K562 (cell line): ENCODE measurements at regions not wholly inside any gene's neighbourhood (a gene's known extent, or its start where the extent isn't known, plus 50 kb on each side); places are given as distances from the start of the nearest gene placed in this dataset.

ENCODE experiments used
- ATAC-seq: fragments of 200-7000 bp; cut with Tn5 transposase; 3 replicates; pipeline ENCODE4 v1.9.1; 2020; ENCODE audit warnings: moderate library complexity
- BruUV-seq: library from RNA; stranded (reverse); fragments of 400-500 nt; replicated peaks from 2 replicates; lab custom pipeline; 2021; lab: Mats Ljungman, UMichigan
- CTCF ChIA-PET: fragments of 300-600 bp; formaldehyde crosslinking; extraction: SDS; loops from one replicate; lab custom pipeline; 2021; ENCODE audit warnings: low intra/inter-chr PET ratio; lab: Yijun Ruan, JAX
- POLR2A ChIA-PET: fragments of 300-600, 350-650 bp; sonication (Branson Sonifier 250); formaldehyde crosslinking; extraction: SDS; loops from one replicate; lab custom pipeline; 2021; ENCODE audit warnings: antibody characterized with exemption, inconsistent platforms; lab: Yijun Ruan, JAX
- DNase-seq, 4 experiments: peaks; one replicate each; pipeline versions ENCODE4 v3.0.0 to v3.0.0-alpha.2; 2011 to 2018; ENCODE audit warnings: low spot score in 3 of 4, mixed read lengths in 3 of 4; ENCODE audit errors: extremely low read depth in 1 of 4
- FAIRE-seq: peaks from 2 replicates; lab custom pipeline; 2011; peaks lifted over from hg19 to GRCh38; lab: Jason Lieb, UNC
- H2AFZ ChIP-seq: 2 replicates; pipeline ENCODE4 v1.6.0; 2011; ENCODE audit warnings: low read depth, low read length, control low read depth, inconsistent platforms
- H3K27ac ChIP-seq: fragments of 200-600 bp; 3 replicates; pipeline ENCODE4 v1.8.0; 2011; ENCODE audit warnings: low read depth, mild to moderate bottlenecking, control low read depth, inconsistent platforms, low read length, moderate library complexity, mixed read lengths; ENCODE audit errors: extremely low read depth
- H3K27me3 ChIP-seq, 2 experiments: fragments of 300-600 bp in 1 of 2; 2 replicates in 1 of 2; 3 replicates in 1 of 2; pipeline versions ENCODE4 v1.6.0 to v1.8.0; 2011; ENCODE audit warnings: inconsistent platforms in 2 of 2, low read length in 2 of 2, mild to moderate bottlenecking in 1 of 2, mixed read lengths in 1 of 2, moderate library complexity in 1 of 2; ENCODE audit not compliant: control insufficient read depth in 2 of 2, insufficient read depth in 2 of 2
- H3K36me3 ChIP-seq: fragments of 300-600 bp; 3 replicates; pipeline ENCODE4 v1.8.0; 2011; ENCODE audit warnings: mild to moderate bottlenecking, low read length, inconsistent platforms; ENCODE audit not compliant: control insufficient read depth, insufficient read depth
- H3K4me1 ChIP-seq, 2 experiments: fragments of 200-600 bp in 1 of 2; replicated peaks in 1 of 2; 2 replicates in 1 of 2; 3 replicates in 1 of 2; pipeline versions ENCODE4 v1.5.1 to v1.8.0; 2011; ENCODE audit warnings: inconsistent platforms in 2 of 2, low read length in 2 of 2, mild to moderate bottlenecking in 1 of 2, mixed read lengths in 1 of 2, moderate library complexity in 1 of 2; ENCODE audit not compliant: control insufficient read depth in 2 of 2, insufficient read depth in 2 of 2
- H3K4me2 ChIP-seq: 2 replicates; pipeline ENCODE4 v1.6.1; 2011; ENCODE audit warnings: low read length, control low read depth, inconsistent platforms, mixed read lengths; ENCODE audit not compliant: insufficient read depth
- H3K4me3 ChIP-seq: fragments of 200-600 bp; sonication (generic), shearing (Covaris generic); 2 replicates; pipeline ENCODE4 v1.5.1; 2016; ENCODE audit warnings: control low read depth, inconsistent platforms
- H3K79me2 ChIP-seq: fragments of 200-600 bp; 3 replicates; pipeline ENCODE4 v1.8.0; 2011; ENCODE audit warnings: low read length, inconsistent platforms; ENCODE audit not compliant: control insufficient read depth, insufficient read depth
- H3K9ac ChIP-seq, 2 experiments: 2 replicates each; pipeline versions ENCODE4 v1.6.0 to v1.6.1; 2011; ENCODE audit warnings: low read depth in 2 of 2, low read length in 2 of 2, control low read depth in 1 of 2, inconsistent platforms in 1 of 2, mild to moderate bottlenecking in 1 of 2, mixed read lengths in 1 of 2; ENCODE audit not compliant: insufficient read depth in 1 of 2
- H3K9me1 ChIP-seq: one replicate; pipeline ENCODE4 v1.6.0; 2011; ENCODE audit warnings: inconsistent platforms, mild to moderate bottlenecking, low read length, moderate library complexity; ENCODE audit not compliant: control insufficient read depth, insufficient read depth
- H3K9me3 ChIP-seq: replicated peaks from 2 replicates; pipeline ENCODE4 v1.5.1; 2011; ENCODE audit warnings: low read depth, low read length, inconsistent platforms; ENCODE audit not compliant: control insufficient read depth, insufficient read depth
- H4K20me1 ChIP-seq: replicated peaks from 2 replicates; pipeline ENCODE4 v1.6.1; 2011; ENCODE audit warnings: low read length, inconsistent platforms, mixed read lengths; ENCODE audit not compliant: control insufficient read depth, insufficient read depth
- CCNT2 ChIP-seq: IDR thresholded peaks from 2 replicates; pipeline ENCODE4 v1.6.1; 2011; ENCODE audit warnings: borderline replicate concordance, low read depth, mild to moderate bottlenecking, moderate library complexity, mixed read lengths, low read length; ENCODE audit not compliant: insufficient read length; ENCODE audit errors: extremely low read depth
- CHD2 ChIP-seq: IDR thresholded peaks from 2 replicates; pipeline ENCODE4 v1.6.1; 2011; ENCODE audit warnings: low read depth, low read length
- HNRNPL ChIP-seq: fragments of 200-400 bp; formaldehyde crosslinking; IDR thresholded peaks from 2 replicates; pipeline ENCODE4 v1.6.1; 2017; ENCODE audit warnings: low read depth, mild to moderate bottlenecking, low read length
- IRF2 ChIP-seq: sonication (generic); formaldehyde crosslinking; IDR thresholded peaks from 2 replicates; pipeline ENCODE4 v1.8.1; 2022; ENCODE audit warnings: mild to moderate bottlenecking, missing genetic modification reagents
- MEIS2 ChIP-seq: fragments of 450-650 bp; IDR thresholded peaks from 2 replicates; pipeline ENCODE4 v1.6.1; 2014; ENCODE audit warnings: mild to moderate bottlenecking; ENCODE audit not compliant: partially characterized antibody
- NRF1 ChIP-seq, 2 experiments: fragments of 450-650 bp; IDR thresholded peaks in 1 of 2; conservative IDR thresholded peaks in 1 of 2; 2 replicates each; pipeline ENCODE4 v1.6.1; 2014; ENCODE audit warnings: mild to moderate bottlenecking in 2 of 2
- POLR2G ChIP-seq: fragments of 200-400 bp; formaldehyde crosslinking; IDR thresholded peaks from 2 replicates; pipeline ENCODE4 v1.6.1; 2017; ENCODE audit warnings: low read depth, mild to moderate bottlenecking, antibody characterized with exemption, low read length, moderate library complexity
- PRPF4 ChIP-seq: fragments of 200-400 bp; formaldehyde crosslinking; IDR thresholded peaks from one replicate; pipeline ENCODE4 v1.6.1; 2017; ENCODE audit warnings: low read length, low read depth, mild to moderate bottlenecking; ENCODE audit not compliant: insufficient read depth, poor library complexity, severe bottlenecking
- SMARCC2 ChIP-seq: fragments of 450-650 bp; IDR thresholded peaks from 2 replicates; pipeline ENCODE4 v1.6.1; 2017; ENCODE audit warnings: antibody characterized with exemption, moderate library complexity, mild to moderate bottlenecking, low read depth
- STAG1 ChIP-seq: sonication (generic); formaldehyde crosslinking; IDR thresholded peaks from 2 replicates; pipeline ENCODE4 v1.5.0; 2020; ENCODE audit warnings: missing genetic modification reagents, borderline replicate concordance
- WGBS: fragments of 100-300 bp; shearing (Covaris generic); methylation state at CpG from one replicate; pipeline ENCODE4 v1.1.6; 2016; ENCODE audit warnings: low coverage, mixed read lengths; ENCODE audit not compliant: insufficient coverage; ENCODE audit errors: missing lambda C conversion rate; 5-methylcytosine and 5-hydroxymethylcytosine counted together
- in situ Hi-C: fragments of 300-500 bp; cut with MboI; formaldehyde crosslinking; loops from 4 replicates; pipeline ENCODE4 v1.15.0; 2018; ENCODE audit warnings: inconsistent platforms, mixed read lengths
- intact Hi-C: fragments of 100-400 bp; cut with micrococcal nuclease; formaldehyde crosslinking; loops from 2 replicates; pipeline ENCODE4 v1.14.2; 2022
- TF ChIP-seq, protein P1 (sequence below): fragments of 150-350 bp; conservative IDR thresholded peaks from 2 replicates; pipeline ENCODE4 v1.6.1; 2014; ENCODE audit warnings: low read length
- TF ChIP-seq, protein P2 (sequence below): fragments of 450-650 bp; formaldehyde crosslinking; IDR thresholded peaks from 2 replicates; pipeline ENCODE4 v1.4.0; 2022; ENCODE audit warnings: missing genetic modification characterization

DNA sequence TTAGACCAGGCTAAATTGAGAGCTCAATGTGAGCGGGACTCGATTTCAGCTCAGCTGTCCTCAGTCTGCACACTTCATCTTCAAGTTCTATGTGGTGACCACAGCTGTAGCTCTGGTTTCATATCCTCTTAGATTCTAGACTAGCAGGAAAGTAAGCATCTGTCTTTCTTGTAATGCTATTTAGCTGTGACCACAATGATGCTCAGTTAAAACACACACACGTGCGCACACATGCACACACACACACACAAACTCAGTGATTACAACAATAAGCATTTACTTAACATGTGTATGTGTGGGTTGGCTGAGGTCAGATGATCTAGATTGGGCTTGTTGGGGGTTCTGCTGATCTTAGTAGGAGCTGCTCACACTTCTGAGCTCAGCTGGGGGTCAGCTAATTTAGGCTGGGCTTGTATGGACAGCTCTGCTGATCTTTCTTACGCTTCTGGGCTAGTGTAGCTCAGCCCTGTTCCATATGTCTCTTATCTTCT lies 82.5 kb downstream of the ZNF365 start:
- Histone ChIP-seq H3K9me1 (no peaks in the 10 kb centered on the region), H3K9ac (no peak overlapping the region), H2AFZ (no peak overlapping the region), H3K36me3 (no peaks in the 10 kb centered on the region), H3K27ac (no peak overlapping the region), H3K4me1 (no peaks in the 10 kb centered on the region), H3K9me3 (no peaks in the 10 kb centered on the region), H3K4me3 (no peak overlapping the region), H3K4me2 (no peak overlapping the region), H3K79me2 (no peaks in the 10 kb centered on the region), H3K27me3 (no peaks in the 10 kb centered on the region; a peak in 1 of 5 replicates), H4K20me1 (no peaks in the 10 kb centered on the region)
- no TSS peak for BruUV-seq
- FAIRE-seq = no peak
- TF ChIP-seq NRF1 (conservative IDR thresholded peaks at IDR 0.05 in 1 of 2, IDR thresholded peaks at IDR 0.05 in 1 of 2) (no peak), POLR2G (no peak), CHD2 (no peak), PRPF4 (no peak), CCNT2 (no peak), STAG1 (CRISPR knock-in tag) (no peak), HNRNPL (no peak), IRF2 (CRISPR knock-in tag) (no peak), MEIS2 (no peak), SMARCC2 (no peak)
- TF ChIP-seq, protein P1, sequence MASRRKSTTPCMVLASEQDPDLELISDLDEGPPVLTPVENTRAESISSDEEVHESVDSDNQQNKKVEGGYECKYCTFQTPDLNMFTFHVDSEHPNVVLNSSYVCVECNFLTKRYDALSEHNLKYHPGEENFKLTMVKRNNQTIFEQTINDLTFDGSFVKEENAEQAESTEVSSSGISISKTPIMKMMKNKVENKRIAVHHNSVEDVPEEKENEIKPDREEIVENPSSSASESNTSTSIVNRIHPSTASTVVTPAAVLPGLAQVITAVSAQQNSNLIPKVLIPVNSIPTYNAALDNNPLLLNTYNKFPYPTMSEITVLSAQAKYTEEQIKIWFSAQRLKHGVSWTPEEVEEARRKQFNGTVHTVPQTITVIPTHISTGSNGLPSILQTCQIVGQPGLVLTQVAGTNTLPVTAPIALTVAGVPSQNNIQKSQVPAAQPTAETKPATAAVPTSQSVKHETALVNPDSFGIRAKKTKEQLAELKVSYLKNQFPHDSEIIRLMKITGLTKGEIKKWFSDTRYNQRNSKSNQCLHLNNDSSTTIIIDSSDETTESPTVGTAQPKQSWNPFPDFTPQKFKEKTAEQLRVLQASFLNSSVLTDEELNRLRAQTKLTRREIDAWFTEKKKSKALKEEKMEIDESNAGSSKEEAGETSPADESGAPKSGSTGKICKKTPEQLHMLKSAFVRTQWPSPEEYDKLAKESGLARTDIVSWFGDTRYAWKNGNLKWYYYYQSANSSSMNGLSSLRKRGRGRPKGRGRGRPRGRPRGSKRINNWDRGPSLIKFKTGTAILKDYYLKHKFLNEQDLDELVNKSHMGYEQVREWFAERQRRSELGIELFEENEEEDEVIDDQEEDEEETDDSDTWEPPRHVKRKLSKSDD = no peak
- TF ChIP-seq, protein P2, sequence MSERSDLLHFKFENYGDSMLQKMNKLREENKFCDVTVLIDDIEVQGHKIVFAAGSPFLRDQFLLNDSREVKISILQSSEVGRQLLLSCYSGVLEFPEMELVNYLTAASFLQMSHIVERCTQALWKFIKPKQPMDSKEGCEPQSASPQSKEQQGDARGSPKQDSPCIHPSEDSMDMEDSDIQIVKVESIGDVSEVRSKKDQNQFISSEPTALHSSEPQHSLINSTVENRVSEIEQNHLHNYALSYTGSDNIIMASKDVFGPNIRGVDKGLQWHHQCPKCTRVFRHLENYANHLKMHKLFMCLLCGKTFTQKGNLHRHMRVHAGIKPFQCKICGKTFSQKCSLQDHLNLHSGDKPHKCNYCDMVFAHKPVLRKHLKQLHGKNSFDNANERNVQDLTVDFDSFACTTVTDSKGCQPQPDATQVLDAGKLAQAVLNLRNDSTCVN (CRISPR knock-in tag) = no peak
- ChIA-PET CTCF (no interaction called here), POLR2A (interaction anchor here (0.7 kb wide), 1 partner anchor 9 kb away, joined by 3 read pairs; no protein-coding TSS in a partner anchor)
- ATAC-seq = no peak
- DNase-seq = no peak
- WGBS = 0% methylated on average over 5 of the region's 5 CpGs
- intact Hi-C loops = no loop called here
- in situ Hi-C loops = no loop called here
